ENCODE measurements at regions not wholly inside any gene's neighbourhood (a gene's known extent, or its start where the extent isn't known, plus 50 kb on each side); places are given as distances from the start of the nearest gene placed in this dataset.
"Not testable (repeated sequence)": the region's sequence is repeated elsewhere in the genome, so short reads cannot be mapped to it uniquely, and the experiment has no call there.

- TF ChIP-seq, protein P1, sequence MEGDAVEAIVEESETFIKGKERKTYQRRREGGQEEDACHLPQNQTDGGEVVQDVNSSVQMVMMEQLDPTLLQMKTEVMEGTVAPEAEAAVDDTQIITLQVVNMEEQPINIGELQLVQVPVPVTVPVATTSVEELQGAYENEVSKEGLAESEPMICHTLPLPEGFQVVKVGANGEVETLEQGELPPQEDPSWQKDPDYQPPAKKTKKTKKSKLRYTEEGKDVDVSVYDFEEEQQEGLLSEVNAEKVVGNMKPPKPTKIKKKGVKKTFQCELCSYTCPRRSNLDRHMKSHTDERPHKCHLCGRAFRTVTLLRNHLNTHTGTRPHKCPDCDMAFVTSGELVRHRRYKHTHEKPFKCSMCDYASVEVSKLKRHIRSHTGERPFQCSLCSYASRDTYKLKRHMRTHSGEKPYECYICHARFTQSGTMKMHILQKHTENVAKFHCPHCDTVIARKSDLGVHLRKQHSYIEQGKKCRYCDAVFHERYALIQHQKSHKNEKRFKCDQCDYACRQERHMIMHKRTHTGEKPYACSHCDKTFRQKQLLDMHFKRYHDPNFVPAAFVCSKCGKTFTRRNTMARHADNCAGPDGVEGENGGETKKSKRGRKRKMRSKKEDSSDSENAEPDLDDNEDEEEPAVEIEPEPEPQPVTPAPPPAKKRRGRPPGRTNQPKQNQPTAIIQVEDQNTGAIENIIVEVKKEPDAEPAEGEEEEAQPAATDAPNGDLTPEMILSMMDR (IDR thresholded peaks at IDR 0.05; ENCODE audit: low read depth, low read length): not testable (repeated sequence)
- not testable (repeated sequence) for TF ChIP-seq MAX (IDR thresholded peaks at IDR 0.05; ENCODE audit: low read depth, low read length); POLR2A (IDR thresholded peaks at IDR 0.05; ENCODE audit: extremely low read depth, insufficient read length)
Measured at GRCh38 chr14:106323970-106324369, 797.6 kb downstream of the TMEM121 start.

Measured in NB4 (cell line).